ENCODE measurements at regions not wholly inside any gene's neighbourhood (a gene's known extent, or its start where the extent isn't known, plus 50 kb on each side); places are given as distances from the start of the nearest gene placed in this dataset.

DNA sequence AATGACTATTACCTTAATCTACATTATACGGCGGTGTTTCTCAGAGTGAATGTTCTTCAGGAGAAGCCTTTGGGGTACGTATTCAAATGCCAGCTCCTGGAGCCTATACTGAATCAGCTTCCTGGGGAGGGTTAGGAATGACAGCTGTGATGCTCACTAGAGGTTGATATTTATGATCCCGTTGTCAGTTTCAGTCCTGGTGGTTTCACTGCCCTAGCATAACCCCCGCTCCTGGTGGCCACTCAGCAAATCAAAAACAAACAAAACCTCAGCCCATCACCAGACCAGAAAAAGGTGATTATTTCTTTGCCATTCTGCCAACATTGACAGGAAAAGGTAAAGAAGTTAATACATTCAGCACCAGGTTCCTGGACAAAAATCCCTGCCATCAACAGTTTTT, 136.5 kb upstream of the CRY1 start:
- Histone ChIP-seq H3K36me3 (replicated peaks in 1 of 2; ENCODE audit: control insufficient read depth in 1 of 2, insufficient read depth in 2 of 2, low read length in 2 of 2) (no peaks in the 10 kb centered on the region), H3K27me3 (ENCODE audit: control insufficient read depth in 1 of 2, insufficient read depth in 2 of 2, low read length in 2 of 2) (peaks cover 1 to 18% of the 10 kb centered on the region in 2 experiments; a peak in 3 of 5 replicates), H3K4me1 (ENCODE audit: insufficient read depth, low read length) (peaks cover 9% of the 10 kb centered on the region), H4K20me1 (ENCODE audit: insufficient read depth, low read length) (no peaks in the 10 kb centered on the region), H3K4me3 (replicated peaks in 1 of 3; ENCODE audit: insufficient read depth in 1 of 3, low read depth in 2 of 3, low read length in 3 of 3) (no peak overlapping the region), H3K79me2 (ENCODE audit: insufficient read depth, low read length) (no peaks in the 10 kb centered on the region), H3K4me2 (ENCODE audit: low read depth, low read length) (no peak overlapping the region), H3K9ac (ENCODE audit: insufficient read depth, low read depth, low read length) (no peak overlapping the region), H3K27ac (ENCODE audit: extremely low read length, insufficient read depth, low read length) (no peak overlapping the region), H3K9me3 (ENCODE audit: low read length) (no peaks in the 10 kb centered on the region), H2AFZ (ENCODE audit: low read length) (no peak overlapping the region)
- intact Hi-C loops (cut with micrococcal nuclease; ENCODE audit: unreplicated experiment), result no loop called here
- DNase-seq (ENCODE audit: low spot score) (no peak), ATAC-seq (no peak), FAIRE-seq (no peak)
- CTCF ChIA-PET (ENCODE audit: low intra/inter-chr PET ratio, low total read pairs), result no interaction called here
- POLR2A ChIA-PET, result no interaction called here
- 38% methylated on average over 5 of the region's 5 CpGs for WGBS (ENCODE audit: low lambda C conversion rate)
- in situ Hi-C loops (cut with HindIII; ENCODE audit: extremely low pct_ligation_motif_present, low pct_unique_long_range_greater_than_20kb), result no loop called here
- no TSS peak for BruUV-seq (replicated peaks)
- TF ChIP-seq NCOA1 (CRISPR knock-in tag; IDR thresholded peaks at IDR 0.05), result no peak
- no peak for TF ChIP-seq PCBP1 (IDR thresholded peaks at IDR 0.05; ENCODE audit: borderline replicate concordance, low read depth, low read length)
- TF ChIP-seq ZFP37 (CRISPR knock-in tag; IDR thresholded peaks at IDR 0.05; ENCODE audit: borderline replicate concordance), result no peak
- no peak for TF ChIP-seq NFE2L2 (IDR thresholded peaks at IDR 0.05; ENCODE audit: low read length)
- no peak for TF ChIP-seq SRSF4 (IDR thresholded peaks at IDR 0.05; ENCODE audit: low read depth, low read length, poor library complexity, severe bottlenecking)
- TF ChIP-seq, protein P1, sequence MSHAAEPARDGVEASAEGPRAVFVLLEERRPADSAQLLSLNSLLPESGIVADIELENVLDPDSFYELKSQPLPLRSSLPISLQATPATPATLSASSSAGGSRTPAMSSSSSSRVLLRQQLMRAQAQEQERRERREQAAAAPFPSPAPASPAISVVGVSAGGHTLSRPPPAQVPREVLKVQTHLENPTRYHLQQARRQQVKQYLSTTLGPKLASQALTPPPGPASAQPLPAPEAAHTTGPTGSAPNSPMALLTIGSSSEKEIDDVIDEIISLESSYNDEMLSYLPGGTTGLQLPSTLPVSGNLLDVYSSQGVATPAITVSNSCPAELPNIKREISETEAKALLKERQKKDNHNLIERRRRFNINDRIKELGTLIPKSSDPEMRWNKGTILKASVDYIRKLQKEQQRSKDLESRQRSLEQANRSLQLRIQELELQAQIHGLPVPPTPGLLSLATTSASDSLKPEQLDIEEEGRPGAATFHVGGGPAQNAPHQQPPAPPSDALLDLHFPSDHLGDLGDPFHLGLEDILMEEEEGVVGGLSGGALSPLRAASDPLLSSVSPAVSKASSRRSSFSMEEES (CRISPR knock-in tag; IDR thresholded peaks at IDR 0.05), result no peak
- TF ChIP-seq, protein P2, sequence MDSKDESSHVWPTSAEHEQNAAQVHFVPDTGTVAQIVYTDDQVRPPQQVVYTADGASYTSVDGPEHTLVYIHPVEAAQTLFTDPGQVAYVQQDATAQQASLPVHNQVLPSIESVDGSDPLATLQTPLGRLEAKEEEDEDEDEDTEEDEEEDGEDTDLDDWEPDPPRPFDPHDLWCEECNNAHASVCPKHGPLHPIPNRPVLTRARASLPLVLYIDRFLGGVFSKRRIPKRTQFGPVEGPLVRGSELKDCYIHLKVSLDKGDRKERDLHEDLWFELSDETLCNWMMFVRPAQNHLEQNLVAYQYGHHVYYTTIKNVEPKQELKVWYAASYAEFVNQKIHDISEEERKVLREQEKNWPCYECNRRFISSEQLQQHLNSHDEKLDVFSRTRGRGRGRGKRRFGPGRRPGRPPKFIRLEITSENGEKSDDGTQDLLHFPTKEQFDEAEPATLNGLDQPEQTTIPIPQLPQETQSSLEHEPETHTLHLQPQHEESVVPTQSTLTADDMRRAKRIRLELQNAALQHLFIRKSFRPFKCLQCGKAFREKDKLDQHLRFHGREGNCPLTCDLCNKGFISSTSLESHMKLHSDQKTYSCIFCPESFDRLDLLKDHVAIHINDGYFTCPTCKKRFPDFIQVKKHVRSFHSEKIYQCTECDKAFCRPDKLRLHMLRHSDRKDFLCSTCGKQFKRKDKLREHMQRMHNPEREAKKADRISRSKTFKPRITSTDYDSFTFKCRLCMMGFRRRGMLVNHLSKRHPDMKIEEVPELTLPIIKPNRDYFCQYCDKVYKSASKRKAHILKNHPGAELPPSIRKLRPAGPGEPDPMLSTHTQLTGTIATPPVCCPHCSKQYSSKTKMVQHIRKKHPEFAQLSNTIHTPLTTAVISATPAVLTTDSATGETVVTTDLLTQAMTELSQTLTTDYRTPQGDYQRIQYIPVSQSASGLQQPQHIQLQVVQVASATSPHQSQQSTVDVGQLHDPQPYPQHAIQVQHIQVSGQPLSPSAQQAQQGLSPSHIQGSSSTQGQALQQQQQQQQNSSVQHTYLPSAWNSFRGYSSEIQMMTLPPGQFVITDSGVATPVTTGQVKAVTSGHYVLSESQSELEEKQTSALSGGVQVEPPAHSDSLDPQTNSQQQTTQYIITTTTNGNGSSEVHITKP (CRISPR knock-in tag; IDR thresholded peaks at IDR 0.05; ENCODE audit: low read depth), result no peak
- TF ChIP-seq, protein P3, sequence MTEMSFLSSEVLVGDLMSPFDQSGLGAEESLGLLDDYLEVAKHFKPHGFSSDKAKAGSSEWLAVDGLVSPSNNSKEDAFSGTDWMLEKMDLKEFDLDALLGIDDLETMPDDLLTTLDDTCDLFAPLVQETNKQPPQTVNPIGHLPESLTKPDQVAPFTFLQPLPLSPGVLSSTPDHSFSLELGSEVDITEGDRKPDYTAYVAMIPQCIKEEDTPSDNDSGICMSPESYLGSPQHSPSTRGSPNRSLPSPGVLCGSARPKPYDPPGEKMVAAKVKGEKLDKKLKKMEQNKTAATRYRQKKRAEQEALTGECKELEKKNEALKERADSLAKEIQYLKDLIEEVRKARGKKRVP (CRISPR knock-in tag; IDR thresholded peaks at IDR 0.05), result no peak
- TF ChIP-seq, protein P4, sequence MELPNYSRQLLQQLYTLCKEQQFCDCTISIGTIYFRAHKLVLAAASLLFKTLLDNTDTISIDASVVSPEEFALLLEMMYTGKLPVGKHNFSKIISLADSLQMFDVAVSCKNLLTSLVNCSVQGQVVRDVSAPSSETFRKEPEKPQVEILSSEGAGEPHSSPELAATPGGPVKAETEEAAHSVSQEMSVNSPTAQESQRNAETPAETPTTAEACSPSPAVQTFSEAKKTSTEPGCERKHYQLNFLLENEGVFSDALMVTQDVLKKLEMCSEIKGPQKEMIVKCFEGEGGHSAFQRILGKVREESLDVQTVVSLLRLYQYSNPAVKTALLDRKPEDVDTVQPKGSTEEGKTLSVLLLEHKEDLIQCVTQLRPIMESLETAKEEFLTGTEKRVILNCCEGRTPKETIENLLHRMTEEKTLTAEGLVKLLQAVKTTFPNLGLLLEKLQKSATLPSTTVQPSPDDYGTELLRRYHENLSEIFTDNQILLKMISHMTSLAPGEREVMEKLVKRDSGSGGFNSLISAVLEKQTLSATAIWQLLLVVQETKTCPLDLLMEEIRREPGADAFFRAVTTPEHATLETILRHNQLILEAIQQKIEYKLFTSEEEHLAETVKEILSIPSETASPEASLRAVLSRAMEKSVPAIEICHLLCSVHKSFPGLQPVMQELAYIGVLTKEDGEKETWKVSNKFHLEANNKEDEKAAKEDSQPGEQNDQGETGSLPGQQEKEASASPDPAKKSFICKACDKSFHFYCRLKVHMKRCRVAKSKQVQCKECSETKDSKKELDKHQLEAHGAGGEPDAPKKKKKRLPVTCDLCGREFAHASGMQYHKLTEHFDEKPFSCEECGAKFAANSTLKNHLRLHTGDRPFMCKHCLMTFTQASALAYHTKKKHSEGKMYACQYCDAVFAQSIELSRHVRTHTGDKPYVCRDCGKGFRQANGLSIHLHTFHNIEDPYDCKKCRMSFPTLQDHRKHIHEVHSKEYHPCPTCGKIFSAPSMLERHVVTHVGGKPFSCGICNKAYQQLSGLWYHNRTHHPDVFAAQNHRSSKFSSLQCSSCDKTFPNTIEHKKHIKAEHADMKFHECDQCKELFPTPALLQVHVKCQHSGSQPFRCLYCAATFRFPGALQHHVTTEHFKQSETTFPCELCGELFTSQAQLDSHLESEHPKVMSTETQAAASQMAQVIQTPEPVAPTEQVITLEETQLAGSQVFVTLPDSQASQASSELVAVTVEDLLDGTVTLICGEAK (IDR thresholded peaks at IDR 0.05), result no peak
- TF ChIP-seq, protein P4 (CRISPR knock-in tag; IDR thresholded peaks at IDR 0.05), result no peak
